ENCODE measurements at regions not wholly inside any gene's neighbourhood (a gene's known extent, or its start where the extent isn't known, plus 50 kb on each side); places are given as distances from the start of the nearest gene placed in this dataset.

DNA sequence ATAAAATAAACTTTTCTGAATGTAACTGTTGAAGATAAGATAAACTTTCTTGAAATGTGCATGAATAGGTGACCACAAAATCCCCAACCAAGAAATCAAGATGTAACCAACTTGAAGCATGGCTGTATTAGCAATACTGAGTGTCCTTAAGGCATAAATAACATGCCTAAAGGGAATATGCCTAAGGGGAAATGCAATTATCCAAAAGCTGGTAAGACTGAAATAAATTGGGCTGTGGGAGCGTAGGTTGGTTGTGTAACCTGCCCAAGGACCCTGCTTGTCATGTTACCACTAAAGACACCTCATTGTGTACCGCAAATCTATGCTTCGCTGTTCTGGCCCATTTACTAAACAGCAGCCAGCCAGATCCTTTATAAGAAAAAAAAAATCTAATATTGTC lies 200.8 kb upstream of the PDE10A start:
- DNase-seq (ENCODE audit: low read depth), result no peak
- H3K4me3 ChIP-seq (ENCODE audit: low read depth, low read length), result no peak overlapping the region

DNA sequence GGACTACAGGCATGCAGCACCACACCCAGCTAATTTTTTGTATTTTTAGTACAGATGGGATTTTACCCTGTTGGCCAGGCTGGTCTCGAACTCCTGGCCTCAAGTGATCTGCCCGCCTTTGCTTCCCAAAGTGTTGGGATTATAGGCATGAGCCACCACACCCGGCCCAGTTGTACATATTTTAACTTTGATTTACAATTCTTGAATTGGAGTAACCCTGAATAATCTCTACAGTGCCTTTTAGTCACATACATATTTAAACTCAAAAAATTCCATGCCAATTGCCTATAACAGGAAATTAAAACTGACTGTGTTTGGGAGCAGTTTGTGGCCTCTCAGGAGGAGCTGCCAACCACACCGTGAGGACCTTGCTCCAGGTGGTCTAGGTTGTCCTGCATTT lies 199.8 kb upstream of the PDE10A start:
- no peak for DNase-seq (ENCODE audit: low read depth)
- no peak overlapping the region for H3K4me3 ChIP-seq (ENCODE audit: low read depth, low read length)

DNA sequence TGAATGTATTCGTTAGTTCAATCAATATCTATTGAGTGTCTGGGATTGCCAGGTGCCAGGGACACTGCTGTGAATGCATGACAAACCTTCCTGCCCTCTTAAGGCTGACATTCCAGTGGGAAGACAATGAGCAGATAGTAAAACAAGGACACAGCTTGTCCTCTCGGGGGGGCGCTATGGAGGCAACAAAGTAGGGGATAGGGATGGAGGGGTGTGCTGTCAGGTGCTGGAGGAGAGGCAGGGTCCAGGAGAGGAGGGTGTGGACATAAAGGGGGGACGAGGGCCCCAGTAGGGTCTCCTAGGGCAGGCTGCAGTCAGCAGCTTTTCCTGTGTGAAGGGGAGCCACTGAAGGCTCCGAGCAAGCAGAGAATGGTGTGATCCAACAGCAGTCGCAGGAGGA lies 198.2 kb upstream of the PDE10A start:
- no peak for DNase-seq (ENCODE audit: low read depth)
- no peak overlapping the region for H3K4me3 ChIP-seq (ENCODE audit: low read depth, low read length)

DNA sequence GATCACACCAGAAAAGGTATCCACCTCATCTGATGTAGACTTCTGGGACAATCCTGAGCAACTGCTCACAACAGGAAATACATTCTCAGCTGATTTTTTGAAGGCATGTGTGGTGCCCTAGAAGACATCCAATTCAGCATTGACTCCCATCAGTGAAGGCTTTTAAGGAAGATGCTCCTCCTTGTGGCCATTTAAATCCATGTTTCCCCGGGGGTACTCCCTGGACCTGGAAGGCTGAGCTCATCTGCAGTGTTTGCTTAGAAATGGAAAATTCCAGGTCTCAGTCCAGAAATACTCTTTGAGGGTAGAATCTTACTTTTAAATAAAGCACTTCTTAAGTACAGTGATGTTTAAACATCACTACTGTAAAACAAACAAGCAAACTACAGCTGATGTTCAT lies 195.5 kb upstream of the PDE10A start:
- H3K4me3 ChIP-seq (ENCODE audit: low read depth, low read length), result no peak overlapping the region
- DNase-seq (ENCODE audit: low read depth), result no peak

DNA sequence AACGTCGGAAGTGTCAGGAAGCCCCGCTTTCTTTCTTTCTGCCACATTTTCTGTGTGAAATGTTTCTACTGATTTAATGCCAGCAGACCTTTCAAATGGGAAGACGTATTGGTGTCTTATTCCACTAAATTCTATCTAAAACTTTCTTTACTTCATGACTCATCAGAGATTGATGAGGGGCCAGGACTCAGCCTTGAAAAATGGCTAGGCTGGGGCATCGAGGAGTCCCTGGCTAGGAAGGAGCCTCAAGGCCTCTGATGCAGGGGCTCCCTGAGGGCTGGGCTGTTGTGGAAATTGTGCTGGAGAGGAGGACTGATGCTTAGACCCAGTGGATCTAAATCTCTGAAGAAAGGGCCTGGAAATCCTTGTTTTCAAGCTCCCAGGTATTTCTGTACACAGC lies 192.8 kb upstream of the PDE10A start:
- no peak for DNase-seq (ENCODE audit: low read depth)
- H3K4me3 ChIP-seq (ENCODE audit: low read depth, low read length), result no peak overlapping the region

DNA sequence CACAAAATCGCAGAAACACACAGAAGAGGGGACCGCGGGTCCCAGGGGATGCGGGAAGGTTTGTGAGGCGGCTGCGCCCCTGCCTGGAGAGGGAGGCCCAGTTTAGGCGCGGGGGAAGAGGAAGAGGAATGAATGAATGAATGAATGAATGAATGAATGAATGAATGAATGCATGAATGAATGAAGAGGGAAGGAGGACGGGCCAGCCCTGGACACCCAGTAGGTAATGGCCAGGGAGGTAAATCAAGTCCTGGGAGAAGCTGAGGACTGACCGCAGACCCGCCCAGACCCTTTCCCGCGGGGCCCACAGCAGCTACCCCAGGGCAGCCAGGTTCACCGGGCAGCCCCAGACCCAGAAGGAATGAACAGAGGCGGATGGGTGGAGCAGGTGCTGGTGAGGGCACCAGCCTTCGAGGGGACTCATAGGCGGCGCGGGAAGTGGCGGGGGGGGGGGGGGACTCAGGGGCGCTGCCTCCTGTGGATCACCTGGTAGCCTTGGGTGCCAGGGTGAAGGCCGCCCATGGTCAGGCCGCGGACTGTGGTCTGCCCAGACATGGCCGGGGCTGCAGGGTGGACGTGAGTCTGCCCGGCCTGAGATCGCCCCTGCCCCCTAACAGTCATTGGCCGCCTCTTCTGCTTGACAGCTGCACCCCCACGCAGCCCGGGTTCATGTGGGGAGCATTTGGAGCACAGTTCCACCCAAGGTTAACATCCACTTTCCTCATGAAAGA lies 192.0 kb upstream of the PDE10A start:
- DNase-seq (ENCODE audit: low read depth), result no peak
- H3K4me3 ChIP-seq (ENCODE audit: low read depth, low read length), result no peak overlapping the region

DNA sequence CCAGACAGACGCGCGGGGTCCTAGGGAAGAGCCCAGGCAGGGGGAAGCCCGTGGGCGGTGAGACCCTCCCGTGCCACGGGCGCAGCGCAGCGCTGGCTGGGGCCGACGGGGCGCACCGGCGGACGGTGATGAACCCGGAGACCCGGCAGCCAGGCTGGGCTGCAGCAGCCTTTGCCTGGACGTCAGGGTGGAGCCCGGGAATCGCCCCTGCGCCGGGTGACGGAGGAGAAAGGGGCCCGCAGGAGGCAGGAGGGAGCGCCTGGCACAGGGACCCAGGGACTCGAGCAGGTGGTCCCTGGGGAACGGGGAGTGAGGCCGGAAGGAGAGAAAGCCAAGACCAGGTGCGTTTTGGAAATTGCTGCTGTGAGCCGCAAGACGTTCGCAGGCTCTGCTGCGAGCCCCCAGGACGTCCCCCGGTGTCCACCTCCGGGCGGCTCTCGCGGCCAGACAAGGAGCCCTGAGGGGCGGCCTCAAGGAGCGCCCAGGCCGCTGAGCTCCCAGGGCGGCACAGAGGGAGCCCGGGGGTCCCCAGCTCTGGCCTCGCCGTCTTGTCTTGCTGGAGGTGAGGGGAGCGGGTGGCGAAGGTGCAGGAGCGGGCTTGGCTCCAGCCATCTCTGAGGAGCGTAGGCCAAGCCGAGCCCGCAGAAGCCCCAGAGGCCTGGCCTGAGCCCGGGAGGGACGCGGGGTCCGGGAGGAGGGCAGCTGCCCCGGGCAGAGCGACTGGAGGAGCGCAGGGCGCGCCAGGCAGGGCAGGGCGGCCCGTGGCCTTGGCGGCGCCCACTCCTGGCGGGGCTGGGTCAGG lies 191.2 kb upstream of the PDE10A start:
- no peak for DNase-seq (ENCODE audit: low read depth)
- no peak overlapping the region for H3K4me3 ChIP-seq (ENCODE audit: low read depth, low read length)

DNA sequence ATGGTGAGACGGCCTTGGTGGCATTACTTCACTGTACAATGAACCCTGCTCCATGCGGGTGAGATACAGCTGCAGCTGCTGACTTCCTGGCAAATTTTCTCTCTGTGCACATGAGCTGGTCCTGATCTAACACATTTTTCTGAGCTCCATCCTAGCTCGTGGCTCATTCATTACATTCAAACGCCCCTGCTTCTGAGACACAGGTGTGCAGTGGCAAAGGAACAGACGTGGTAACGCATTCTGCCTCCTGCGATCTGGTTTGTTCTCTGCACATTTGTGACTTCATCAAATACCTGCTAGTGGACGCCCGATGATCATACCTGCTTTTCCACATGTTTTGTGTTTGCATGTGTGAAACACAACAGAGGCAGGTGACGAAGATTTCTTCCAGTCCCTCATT lies 189.6 kb upstream of the PDE10A start:
- DNase-seq (ENCODE audit: low read depth), result no peak
- no peak overlapping the region for H3K4me3 ChIP-seq (ENCODE audit: low read depth, low read length)

DNA sequence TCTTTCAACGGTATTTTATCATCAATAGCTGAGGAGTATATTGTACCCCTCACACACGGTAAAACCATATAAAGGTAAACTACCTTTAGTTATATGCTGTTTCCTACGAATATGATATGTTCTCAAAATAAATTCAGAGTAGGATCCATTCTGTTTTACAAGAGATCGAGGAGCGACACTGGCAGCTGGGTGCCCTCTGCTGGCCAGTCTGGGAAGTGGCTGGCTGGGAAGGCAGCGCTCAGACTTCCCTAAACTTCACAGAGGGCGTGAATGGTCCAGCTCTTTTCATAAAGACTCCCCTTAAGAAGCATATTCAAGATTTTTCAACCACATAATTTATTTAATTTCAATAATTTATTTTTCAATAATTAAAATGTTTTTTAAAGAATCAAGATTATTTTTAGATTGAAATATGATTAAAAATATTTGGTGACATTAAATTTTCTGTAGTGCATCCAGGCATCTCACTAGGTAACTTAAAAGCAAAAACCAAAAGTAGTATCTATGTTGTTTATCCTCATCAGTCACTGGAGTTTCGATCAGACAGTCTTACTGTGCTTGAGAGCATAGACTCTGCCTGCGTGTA lies 187.5 kb upstream of the PDE10A start:
- H3K4me3 ChIP-seq (ENCODE audit: low read depth, low read length), result no peak overlapping the region
- no peak for DNase-seq (ENCODE audit: low read depth)

DNA sequence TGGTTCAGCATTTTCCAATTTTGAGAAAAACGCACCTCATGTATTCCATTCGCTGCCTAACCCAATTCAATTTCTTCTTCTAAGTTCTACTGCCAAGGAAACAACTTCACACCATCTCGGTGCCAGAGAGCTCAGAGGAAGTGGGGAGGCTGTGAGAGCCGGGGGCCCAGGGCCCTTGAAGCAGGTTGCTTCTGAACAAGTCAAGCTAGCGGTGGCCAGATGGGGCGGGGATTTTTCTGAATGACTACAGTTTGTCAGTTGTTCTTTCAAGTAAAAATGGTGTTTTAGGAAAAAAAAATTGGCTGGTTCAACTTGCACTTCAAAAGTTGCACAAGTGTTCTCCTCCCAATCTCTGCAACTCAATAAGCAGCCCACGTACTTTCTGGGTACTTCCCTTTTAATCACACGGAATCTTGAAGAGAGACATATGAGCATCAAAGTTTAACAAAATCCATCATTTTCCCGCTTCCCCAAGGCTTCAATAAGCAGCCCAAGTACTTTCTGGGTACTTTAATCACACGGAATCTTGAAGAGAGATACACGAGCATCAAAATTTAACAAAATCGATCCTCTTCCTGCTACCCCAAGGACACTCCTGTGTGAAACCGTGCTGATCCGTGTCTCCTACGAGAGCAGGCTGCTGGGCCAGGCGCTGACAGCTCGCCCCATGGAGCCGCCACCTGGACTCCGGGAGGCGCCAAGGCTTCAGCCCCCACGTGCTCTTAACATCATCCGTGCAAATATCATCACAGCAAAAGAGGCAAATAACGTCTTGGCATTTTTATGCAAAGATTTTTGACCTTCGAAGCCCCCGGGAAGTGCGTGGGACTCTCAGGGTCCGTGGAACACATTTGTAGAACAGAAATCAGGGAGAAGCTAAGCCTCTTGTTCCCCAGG lies 186.7 kb upstream of the PDE10A start:
- no peak overlapping the region for H3K4me3 ChIP-seq (ENCODE audit: low read depth, low read length)
- no peak for DNase-seq (ENCODE audit: low read depth)

DNA sequence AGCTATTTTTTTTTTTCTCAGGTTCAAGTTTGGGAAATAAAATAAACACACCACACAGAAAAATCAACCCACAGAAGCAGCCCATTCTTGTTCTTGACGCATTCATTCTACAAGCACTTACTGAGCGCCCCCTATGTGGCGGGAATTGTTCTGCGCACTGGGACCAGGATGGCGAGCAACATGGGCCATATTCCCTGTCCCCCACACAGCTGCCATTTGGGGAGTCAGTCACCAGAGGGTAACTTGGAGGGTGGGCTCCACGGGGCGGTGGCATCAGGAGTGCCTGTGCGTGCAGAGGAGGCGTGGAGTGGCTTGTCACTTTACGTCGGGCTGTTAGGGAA lies 185.0 kb upstream of the PDE10A start:
- DNase-seq (ENCODE audit: low read depth), result no peak
- no peak overlapping the region for H3K4me3 ChIP-seq (ENCODE audit: low read depth, low read length)

DNA sequence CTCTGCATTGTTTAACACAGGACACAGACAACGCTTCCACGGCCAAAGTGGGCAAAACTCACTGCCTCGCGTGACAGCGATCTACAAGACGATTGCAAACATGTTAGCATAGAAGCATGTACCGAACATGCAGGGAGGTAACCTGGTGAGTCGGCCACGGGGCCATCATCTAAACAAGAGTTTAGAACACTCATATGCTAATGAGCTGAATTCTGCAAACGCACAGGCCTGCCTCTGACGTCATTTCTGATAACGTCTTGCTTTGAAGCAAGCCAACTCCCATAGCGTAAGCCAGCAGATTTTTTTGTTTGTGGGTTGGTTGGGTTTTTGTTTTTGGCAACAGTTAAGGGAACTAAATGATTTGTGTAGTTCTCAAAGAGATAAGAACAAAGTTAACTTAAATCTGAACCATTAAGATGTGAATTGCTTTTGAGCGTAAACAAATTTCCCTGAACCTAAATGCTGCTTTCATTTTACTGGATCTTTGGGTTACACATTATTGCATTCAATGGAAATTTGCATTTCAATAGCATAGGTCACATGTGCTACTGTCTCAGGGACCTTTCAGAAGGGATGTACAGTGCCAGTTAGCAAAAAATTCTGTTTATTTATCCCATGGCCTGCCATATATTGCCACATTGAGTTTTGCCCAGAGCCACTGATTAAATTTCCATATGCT lies 184.5 kb upstream of the PDE10A start:
- H3K4me3 ChIP-seq (ENCODE audit: low read depth, low read length), result no peak overlapping the region
- DNase-seq (ENCODE audit: low read depth), result no peak

DNA sequence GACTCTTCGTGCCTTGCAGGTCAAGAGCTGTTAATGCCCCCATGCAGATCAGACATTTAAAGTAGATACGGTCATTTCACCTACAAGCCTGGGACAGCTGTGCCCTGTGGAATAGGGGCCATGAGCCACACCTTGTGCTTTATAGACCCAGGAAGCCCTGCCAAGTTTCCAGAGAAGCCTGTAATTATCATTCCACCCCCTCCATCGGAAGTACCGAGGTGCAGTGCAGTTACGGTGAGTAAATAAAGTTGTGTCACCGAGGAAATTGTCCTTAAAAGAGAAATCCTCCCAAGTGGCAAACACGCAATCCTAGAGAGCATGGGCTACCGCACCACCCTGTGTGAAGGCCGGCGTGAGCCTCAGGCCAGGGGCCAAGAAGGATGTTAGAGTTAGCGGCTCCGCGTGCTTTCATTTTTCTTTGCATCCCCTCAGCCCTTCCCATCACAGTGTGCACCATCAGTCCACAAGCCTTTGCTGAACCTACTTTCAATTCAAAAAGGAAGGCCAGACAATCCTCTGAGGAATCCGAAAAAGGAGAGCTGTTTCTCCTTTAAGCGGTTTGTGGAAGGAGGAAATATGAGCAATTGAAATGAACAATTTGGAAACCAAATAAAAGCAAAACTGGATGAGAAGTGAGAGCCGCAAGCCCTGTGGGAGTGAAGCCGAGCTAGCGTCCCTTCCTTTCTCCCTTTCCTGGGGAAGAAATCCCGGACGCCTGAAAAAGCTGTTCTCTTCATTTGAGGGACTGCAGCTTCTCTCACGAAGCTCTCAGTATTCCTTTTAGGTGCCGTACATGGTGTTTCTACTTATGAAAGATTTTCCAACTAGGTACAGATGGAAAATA lies 183.3 kb upstream of the PDE10A start:
- peak overlapping the region; percentile 13 for H3K4me3 ChIP-seq (ENCODE audit: low read depth, low read length)
- no peak for DNase-seq (ENCODE audit: low read depth)

DNA sequence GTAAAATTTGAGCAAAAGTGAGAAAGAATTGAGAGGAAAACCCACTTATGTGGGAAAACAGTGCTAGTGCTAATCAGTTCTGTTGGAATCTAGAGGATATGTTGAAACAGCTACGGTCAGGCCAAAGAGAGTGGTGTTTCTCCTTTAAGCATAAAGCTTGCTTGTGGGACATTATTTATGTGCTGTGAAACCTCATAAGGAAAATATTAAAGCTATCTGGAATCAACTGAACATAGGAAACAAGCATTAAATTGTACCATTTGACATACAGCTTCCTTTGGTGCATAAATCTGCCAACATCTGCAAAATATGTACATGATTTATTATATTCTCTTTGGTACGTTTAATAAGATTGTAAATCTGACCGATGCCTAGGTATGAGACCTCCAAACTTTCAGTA lies 182.5 kb upstream of the PDE10A start:
- no peak overlapping the region for H3K4me3 ChIP-seq (ENCODE audit: low read depth, low read length)
- DNase-seq (ENCODE audit: low read depth), result no peak

DNA sequence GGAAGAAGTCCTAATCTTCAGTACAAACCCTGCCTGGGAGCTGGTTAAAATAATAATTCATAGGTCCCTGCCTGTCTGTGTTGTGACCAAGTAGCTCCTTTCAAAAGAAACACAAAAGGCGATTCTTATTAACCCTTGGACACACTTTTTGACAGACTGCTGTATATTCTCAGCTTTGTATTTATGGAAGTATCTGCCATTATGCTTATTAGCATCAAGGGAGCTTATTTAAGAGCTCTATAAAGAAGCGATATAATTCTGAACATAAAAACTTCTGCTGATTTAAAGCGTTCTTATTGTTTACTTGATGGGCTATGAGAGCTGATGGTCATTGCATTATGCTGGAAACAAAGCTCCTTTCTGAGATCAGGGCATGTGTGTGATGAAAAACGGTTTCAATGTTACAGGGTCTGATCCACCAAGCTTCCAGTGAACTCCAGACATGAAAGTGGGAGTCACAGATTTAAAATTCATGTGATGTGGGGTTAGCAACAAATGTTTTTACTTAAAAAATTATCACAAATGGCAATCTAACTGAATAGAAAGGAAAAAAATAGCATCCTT lies 181.8 kb upstream of the PDE10A start:
- no peak overlapping the region for H3K4me3 ChIP-seq (ENCODE audit: low read depth, low read length)
- no peak for DNase-seq (ENCODE audit: low read depth)

DNA sequence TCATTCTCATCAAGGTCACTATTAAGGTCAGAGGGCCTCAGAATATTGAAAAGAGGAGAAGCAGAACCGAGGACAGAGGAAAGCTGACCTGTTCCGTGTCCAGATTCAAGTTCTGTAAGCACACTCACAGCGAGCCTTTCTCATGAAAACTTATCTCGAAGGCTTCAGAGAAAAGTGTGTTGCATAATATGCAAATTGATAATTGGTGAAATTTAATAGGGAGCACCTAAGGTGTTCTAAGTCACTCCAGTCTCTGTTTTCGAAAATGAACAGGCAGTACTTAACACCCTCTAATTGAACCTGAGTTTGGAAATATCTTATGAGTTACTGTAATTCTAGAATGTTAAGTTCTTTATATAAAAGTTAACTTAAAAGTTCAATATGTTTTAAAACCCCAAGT lies 181.2 kb upstream of the PDE10A start:
- no peak overlapping the region for H3K4me3 ChIP-seq (ENCODE audit: low read depth, low read length)
- DNase-seq (ENCODE audit: low read depth), result no peak

DNA sequence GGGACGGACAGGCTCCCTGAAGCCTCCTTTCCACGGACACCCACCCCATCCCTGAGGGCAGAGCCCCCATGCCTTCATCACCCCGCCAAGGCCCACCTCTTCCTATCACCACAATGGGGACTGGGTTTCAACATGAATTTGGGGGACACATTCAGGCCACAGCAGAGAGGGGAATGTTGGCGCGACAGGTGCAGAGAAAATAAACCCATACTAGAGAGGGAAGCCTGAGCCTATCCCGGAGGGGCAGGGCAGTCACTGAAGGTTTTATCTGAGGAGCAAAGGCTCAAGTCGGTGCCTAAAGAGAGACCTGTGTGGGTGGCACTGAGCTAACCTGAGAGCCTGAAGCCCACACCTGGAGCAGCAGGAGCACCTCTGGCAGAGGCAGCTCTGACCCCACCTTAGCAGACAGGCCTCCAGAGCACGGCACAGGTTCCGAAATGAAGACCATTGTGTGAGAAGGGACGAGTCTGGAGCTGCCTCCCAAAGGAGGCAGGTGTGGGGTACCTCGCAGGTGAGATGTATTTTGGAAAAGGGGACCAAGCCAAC lies 180.6 kb upstream of the PDE10A start:
- no peak for DNase-seq (ENCODE audit: low read depth)
- no peak overlapping the region for H3K4me3 ChIP-seq (ENCODE audit: low read depth, low read length)

DNA sequence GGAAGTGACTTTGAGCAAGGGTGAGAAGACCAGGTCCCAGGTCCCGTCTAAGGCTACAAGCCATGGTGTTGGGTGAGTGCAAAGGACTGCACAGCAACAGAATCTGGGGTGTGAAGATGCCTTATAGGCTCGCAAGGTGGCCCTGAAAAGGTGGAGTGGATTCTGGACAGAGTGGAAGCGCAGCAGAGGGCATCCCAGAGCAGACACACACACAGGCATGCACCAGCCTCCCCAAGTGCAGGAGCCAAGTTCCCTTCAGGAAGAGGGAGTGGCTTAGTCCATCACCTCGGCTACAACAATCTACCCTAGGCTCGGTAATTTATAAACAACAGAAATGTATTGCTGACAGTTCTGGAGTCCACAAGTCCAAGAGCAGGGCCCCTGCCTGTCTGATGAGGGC lies 180.1 kb upstream of the PDE10A start:
- H3K4me3 ChIP-seq (ENCODE audit: low read depth, low read length), result no peak overlapping the region
- DNase-seq (ENCODE audit: low read depth), result no peak

All from skeletal muscle cell (primary cell).